Trophoblast cell (in vitro differentiated cells and primary cell): ENCODE measurements at regions not wholly inside any gene's neighbourhood (a gene's known extent, or its start where the extent isn't known, plus 50 kb on each side); places are given as distances from the start of the nearest gene placed in this dataset.

Source experiments
- DNase-seq, 2 donors: peaks; one replicate each; pipeline ENCODE4 v3.0.0-alpha.2; 2016
- H2AFZ ChIP-seq: 2 replicates; pipeline ENCODE4 v1.6.1; 2013; ENCODE audit warnings: low read length, moderate library complexity, mild to moderate bottlenecking; ENCODE audit not compliant: insufficient read depth, poor library complexity
- H2AK5ac ChIP-seq: 2 replicates; pipeline ENCODE4 v1.6.1; 2013; ENCODE audit warnings: mild to moderate bottlenecking, low read length
- H2BK120ac ChIP-seq: 2 replicates; pipeline ENCODE4 v1.6.1; 2013; ENCODE audit warnings: low read length, mild to moderate bottlenecking, moderate library complexity; ENCODE audit not compliant: insufficient read depth, poor library complexity
- H2BK12ac ChIP-seq: 2 replicates; pipeline ENCODE4 v1.6.1; 2013; ENCODE audit warnings: mild to moderate bottlenecking, low read length, moderate library complexity
- H2BK5ac ChIP-seq: 2 replicates; pipeline ENCODE4 v1.6.1; 2013; ENCODE audit warnings: low read length, low read depth, moderate library complexity, mild to moderate bottlenecking; ENCODE audit not compliant: poor library complexity
- H3K14ac ChIP-seq: 2 replicates; pipeline ENCODE4 v1.6.1; 2013; ENCODE audit warnings: mild to moderate bottlenecking, low read length
- H3K18ac ChIP-seq: 2 replicates; pipeline ENCODE4 v1.6.1; 2013; ENCODE audit warnings: mild to moderate bottlenecking, low read length
- H3K23ac ChIP-seq: 2 replicates; pipeline ENCODE4 v1.6.1; 2013; ENCODE audit warnings: low read length
- H3K27ac ChIP-seq: 2 replicates; pipeline ENCODE4 v1.5.1; 2013; ENCODE audit warnings: low read depth, mild to moderate bottlenecking, inconsistent platforms, low read length, moderate library complexity
- H3K27me3 ChIP-seq: 2 replicates; pipeline ENCODE4 v1.6.1; 2013; ENCODE audit warnings: inconsistent platforms, mild to moderate bottlenecking, low read length, moderate library complexity; ENCODE audit not compliant: insufficient read depth
- H3K36me3 ChIP-seq, 2 experiments: 1 replicate in 1 of 2; 2 replicates in 1 of 2; pipeline ENCODE4 v1.6.1; 2013; ENCODE audit warnings: low read length in 2 of 2, mild to moderate bottlenecking in 2 of 2, moderate library complexity in 1 of 2; ENCODE audit not compliant: insufficient read depth in 2 of 2, control insufficient read depth in 1 of 2
- H3K4ac ChIP-seq: 2 replicates; pipeline ENCODE4 v1.6.1; 2013; ENCODE audit warnings: low read depth, mild to moderate bottlenecking, low read length, moderate library complexity
- H3K4me1 ChIP-seq, 2 experiments: 1 replicate in 1 of 2; 2 replicates in 1 of 2; pipeline ENCODE4 v1.6.1; 2013; ENCODE audit warnings: low read length in 2 of 2, mild to moderate bottlenecking in 2 of 2, moderate library complexity in 1 of 2; ENCODE audit not compliant: insufficient read depth in 2 of 2, control insufficient read depth in 1 of 2
- H3K4me2 ChIP-seq: 2 replicates; pipeline ENCODE4 v1.6.1; 2013; ENCODE audit warnings: inconsistent platforms, mild to moderate bottlenecking, low read length, moderate library complexity
- H3K4me3 ChIP-seq: 2 replicates; pipeline ENCODE4 v1.5.1; 2013; ENCODE audit warnings: mild to moderate bottlenecking, low read depth, low read length, inconsistent platforms
- H3K79me1 ChIP-seq: one replicate; pipeline ENCODE4 v1.6.1; 2013; ENCODE audit warnings: low read length
- H3K79me2 ChIP-seq: 2 replicates; pipeline ENCODE4 v1.6.1; 2013; ENCODE audit warnings: low read length, mild to moderate bottlenecking; ENCODE audit not compliant: control insufficient read depth, insufficient read depth, poor library complexity
- H3K9ac ChIP-seq: 2 replicates; pipeline ENCODE4 v1.6.1; 2013; ENCODE audit warnings: mild to moderate bottlenecking, low read length
- H3K9me3 ChIP-seq: 2 replicates; pipeline ENCODE4 v1.6.1; 2013; ENCODE audit warnings: low read depth, mild to moderate bottlenecking, control low read depth, inconsistent platforms, low read length; ENCODE audit not compliant: insufficient read depth
- H4K12ac ChIP-seq: 2 replicates; pipeline ENCODE4 v1.6.1; 2013; ENCODE audit warnings: low read depth, mild to moderate bottlenecking, low read length, moderate library complexity
- H4K8ac ChIP-seq: 2 replicates; pipeline ENCODE4 v1.6.1; 2013; ENCODE audit warnings: low read depth, mild to moderate bottlenecking, low read length, moderate library complexity
- H4K91ac ChIP-seq: one replicate; pipeline ENCODE4 v1.6.1; 2013; ENCODE audit warnings: low read depth, mild to moderate bottlenecking, low read length, moderate library complexity
- WGBS: extraction: QIAGEN DNeasy Blood & Tissue Kit; methylation state at CpG from one replicate; pipeline ENCODE4 v1.1.7; 2013; ENCODE audit warnings: missing lambda C conversion rate; ENCODE audit not compliant: insufficient read length, insufficient coverage; ENCODE audit errors: extremely low coverage; 5-methylcytosine and 5-hydroxymethylcytosine counted together

- DNase-seq = no peak
- Histone ChIP-seq H2BK5ac (no peak overlapping the region), H2AFZ (no peak overlapping the region), H2BK120ac (no peak overlapping the region), H3K79me1 (no peaks in the 10 kb centered on the region), H2AK5ac (no peak overlapping the region), H3K14ac (no peak overlapping the region), H4K8ac (no peak overlapping the region), H2BK12ac (no peak overlapping the region), H3K4ac (no peak overlapping the region), H3K18ac (no peak overlapping the region), H3K9me3 (peaks cover 1% of the 10 kb centered on the region), H3K9ac (no peak overlapping the region), H3K23ac (no peak overlapping the region), H3K4me3 (no peak overlapping the region), H3K4me2 (no peak overlapping the region), H3K36me3 (no peaks in the 10 kb centered on the region), H4K91ac (no peak overlapping the region), H3K27ac (no peak overlapping the region), H3K27me3 (no peaks in the 10 kb centered on the region), H4K12ac (no peak overlapping the region), H3K79me2 (no peaks in the 10 kb centered on the region), H3K4me1 (peaks cover 6 to 10% of the 10 kb centered on the region in 2 experiments)
- no CpG with 5 or more reads among the region's 1 CpG for WGBS
These were observed 317.1 kb downstream of the ANXA1 start for GRCh38 chr9:73468716-73469115.

- H4K8ac ChIP-seq = peak overlapping the region; percentile 8
- H2AFZ ChIP-seq = no peak overlapping the region
- H3K79me2 ChIP-seq = no peaks in the 10 kb centered on the region
- H4K91ac ChIP-seq = no peak overlapping the region
- no peak overlapping the region for H4K12ac ChIP-seq
- no CpG with 5 or more reads among the region's 3 CpGs for WGBS
- H3K4me3 ChIP-seq = no peak overlapping the region
- H3K27ac ChIP-seq = peak overlapping the region; percentile 72
- no peak overlapping the region for H3K4ac ChIP-seq
- DNase-seq = no peak
- H3K23ac ChIP-seq = no peak overlapping the region
- H3K9me3 ChIP-seq = peaks cover 6% of the 10 kb centered on the region
- H2BK5ac ChIP-seq = no peak overlapping the region
- no peaks in the 10 kb centered on the region for H3K79me1 ChIP-seq
- no peaks in the 10 kb centered on the region for H3K27me3 ChIP-seq
- no peak overlapping the region for H2AK5ac ChIP-seq
- H3K9ac ChIP-seq = no peak overlapping the region
- H3K4me2 ChIP-seq = no peak overlapping the region
- no peak overlapping the region for H3K18ac ChIP-seq
- no peak overlapping the region for H2BK12ac ChIP-seq
- H2BK120ac ChIP-seq = no peak overlapping the region
- no peaks in the 10 kb centered on the region for H3K36me3 ChIP-seq
- H3K14ac ChIP-seq = no peak overlapping the region
- H3K4me1 ChIP-seq = peaks cover 6 to 10% of the 10 kb centered on the region in 2 experiments
These were observed 319.1 kb downstream of the ANXA1 start for GRCh38 chr9:73470766-73471165.

GRCh38 chr9:73474002-73474600 lies 322.4 kb downstream of the ANXA1 start:
- Histone ChIP-seq H3K9me3 (peaks cover 6% of the 10 kb centered on the region), H3K79me1 (no peaks in the 10 kb centered on the region), H3K4me3 (no peak overlapping the region), H3K14ac (no peak overlapping the region), H3K4ac (no peak overlapping the region), H3K36me3 (no peaks in the 10 kb centered on the region), H3K79me2 (no peaks in the 10 kb centered on the region), H3K9ac (no peak overlapping the region), H3K23ac (no peak overlapping the region), H3K4me2 (no peak overlapping the region), H3K4me1 (peaks cover 6 to 10% of the 10 kb centered on the region in 2 experiments), H4K12ac (no peak overlapping the region), H4K91ac (no peak overlapping the region), H2BK5ac (no peak overlapping the region), H2AFZ (no peak overlapping the region), H4K8ac (no peak overlapping the region), H3K27me3 (no peaks in the 10 kb centered on the region), H2BK120ac (no peak overlapping the region), H3K18ac (no peak overlapping the region), H2BK12ac (no peak overlapping the region), H3K27ac (no peak overlapping the region), H2AK5ac (no peak overlapping the region)
- no CpG with 5 or more reads among the region's 14 CpGs for WGBS
- no peak for DNase-seq

- no CpG with 5 or more reads among the region's 20 CpGs for WGBS
These were observed 323.0 kb downstream of the ANXA1 start for GRCh38 chr9:73474625-73475024.

More at GRCh38 chr9:73474625-73475024, 323.0 kb downstream of the ANXA1 start:
- no peak overlapping the region for H4K91ac ChIP-seq
- H3K79me2 ChIP-seq = no peaks in the 10 kb centered on the region
- H2BK120ac ChIP-seq = no peak overlapping the region
- peaks cover 6% of the 10 kb centered on the region for H3K9me3 ChIP-seq
- no peak overlapping the region for H3K23ac ChIP-seq
- H3K9ac ChIP-seq = no peak overlapping the region
- no peak overlapping the region for H3K27ac ChIP-seq
- H3K4me1 ChIP-seq = peaks cover 6 to 10% of the 10 kb centered on the region in 2 experiments
- no peak overlapping the region for H3K4me2 ChIP-seq
- no peak overlapping the region for H3K4me3 ChIP-seq
- H2BK5ac ChIP-seq = no peak overlapping the region
- H4K12ac ChIP-seq = no peak overlapping the region
- H3K27me3 ChIP-seq = no peaks in the 10 kb centered on the region
- H3K4ac ChIP-seq = no peak overlapping the region
- no peaks in the 10 kb centered on the region for H3K36me3 ChIP-seq
- no peaks in the 10 kb centered on the region for H3K79me1 ChIP-seq
- DNase-seq = no peak
- no peak overlapping the region for H4K8ac ChIP-seq
- no peak overlapping the region for H3K18ac ChIP-seq
- no peak overlapping the region for H2AFZ ChIP-seq
- no peak overlapping the region for H2BK12ac ChIP-seq
- H3K14ac ChIP-seq = no peak overlapping the region
- no peak overlapping the region for H2AK5ac ChIP-seq
